Stimulated activated CD8-positive, alpha-beta memory T cell treated with anti-CD3 and anti-CD28 coated beads, Interleukin-12 subunit alpha, Interleukin-12 subunit beta, amount 100 ng/mL, for 4 hours (primary cell): ENCODE measurements at regions not wholly inside any gene's neighbourhood (a gene's known extent, or its start where the extent isn't known, plus 50 kb on each side); places are given as distances from the start of the nearest gene placed in this dataset.
"Not testable (repeated sequence)": the region's sequence is repeated elsewhere in the genome, so short reads cannot be mapped to it uniquely, and the experiment has no call there.

Experiments used
- DNase-seq: peaks from one replicate; pipeline ENCODE4 v3.0.0-alpha.2; 2020; ENCODE audit warnings: low read depth

- DNase-seq: no peak
These were observed 292.4 kb downstream of the DUSP6 start for GRCh38 chr12:89059721-89060541.

DNA sequence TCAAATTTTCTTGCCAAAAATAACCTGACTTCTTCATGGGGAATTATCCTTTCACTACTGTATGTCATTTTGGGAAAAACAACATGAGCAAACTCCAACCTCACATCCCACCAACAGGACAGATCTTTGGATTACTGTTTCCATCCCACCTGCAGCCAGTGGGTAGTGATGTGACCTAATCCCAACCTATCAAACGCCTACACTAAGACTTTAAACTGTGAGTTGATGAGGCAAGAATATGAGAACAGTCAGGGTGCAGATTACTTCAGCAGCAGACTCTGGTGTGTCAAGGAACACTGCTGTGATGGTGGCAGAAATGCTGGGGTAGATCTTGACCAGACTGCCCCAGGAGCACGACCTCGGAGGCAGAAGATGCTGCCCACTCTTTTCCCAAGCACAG, 293.2 kb downstream of the DUSP6 start:
- no peak for DNase-seq

DNA sequence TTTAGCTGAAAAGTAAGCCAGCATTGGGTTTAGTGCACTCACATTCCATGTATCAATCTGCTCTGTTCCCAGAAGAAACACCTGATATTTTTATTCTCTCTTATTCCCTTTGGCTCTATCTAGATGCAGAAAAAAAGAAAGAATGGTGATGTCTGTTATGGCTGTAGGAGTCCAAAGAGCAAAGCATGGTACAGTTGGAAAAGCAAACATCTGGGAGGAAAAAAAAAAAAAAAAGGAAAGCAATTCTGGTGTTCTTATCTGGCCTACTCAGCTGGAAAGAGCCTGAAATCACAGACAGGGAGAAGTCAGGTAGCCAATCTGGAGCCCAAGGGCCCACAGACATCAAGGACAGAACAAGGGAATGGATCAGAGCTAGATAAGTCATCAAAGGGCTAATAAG, 293.9 kb downstream of the DUSP6 start:
- DNase-seq: no peak

- DNase-seq: not testable (repeated sequence)
These were observed 298.5 kb downstream of the DUSP6 start for GRCh38 chr12:89053817-89054216.

DNA sequence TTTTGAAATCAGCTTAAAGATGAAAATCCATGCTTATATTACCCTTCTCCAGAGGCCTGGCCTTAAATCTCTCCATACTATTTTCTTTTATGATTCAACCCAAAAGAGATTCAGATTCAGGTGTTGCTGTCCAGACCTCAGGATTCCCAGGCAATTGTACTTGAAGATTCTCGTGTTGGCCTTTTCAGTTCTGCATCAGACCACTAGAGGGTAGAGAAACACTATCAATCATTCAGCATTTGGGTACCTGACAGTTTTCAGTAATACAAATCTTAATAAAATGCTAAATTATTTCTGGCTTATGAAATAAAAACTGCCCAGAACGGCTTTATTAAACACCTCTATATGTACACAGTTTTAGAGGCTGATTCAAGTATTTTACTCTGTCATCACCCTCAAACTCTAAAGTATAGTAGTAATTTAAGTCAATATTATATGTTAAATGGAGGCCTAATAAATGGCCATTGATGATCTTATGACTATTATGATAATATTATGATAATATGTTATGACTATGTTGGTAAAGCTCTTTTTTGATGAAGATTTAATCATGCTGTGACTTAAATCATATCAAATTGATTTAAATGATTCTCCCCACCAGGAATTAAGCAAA, 301.1 kb downstream of the DUSP6 start:
- DNase-seq: no peak

DNA sequence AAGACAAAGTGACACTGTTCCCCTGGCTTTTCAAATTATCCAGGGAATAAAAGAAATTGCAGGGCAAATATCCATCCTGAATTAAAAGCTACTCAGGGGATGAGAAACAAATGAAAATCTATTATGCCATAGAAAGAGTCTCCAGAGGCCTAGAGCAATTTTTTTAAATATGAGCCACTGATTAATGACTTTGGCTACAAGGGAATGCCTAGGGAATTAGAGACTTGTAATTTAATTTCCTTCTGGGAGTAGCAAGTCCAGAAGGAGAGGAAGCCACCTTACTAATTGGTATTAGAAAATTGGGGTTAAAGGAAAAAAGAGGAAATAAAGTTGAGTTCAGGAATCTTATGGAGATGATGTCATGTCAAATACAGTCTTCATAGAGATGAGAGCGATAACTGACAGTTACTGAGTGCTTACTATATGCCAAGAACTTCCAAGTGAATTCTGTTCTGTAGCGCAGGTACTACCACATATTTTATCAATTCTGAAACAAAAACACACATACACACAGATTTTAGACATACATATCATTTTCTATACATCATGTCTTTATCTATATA, 304.4 kb downstream of the DUSP6 start:
- no peak for DNase-seq

DNA sequence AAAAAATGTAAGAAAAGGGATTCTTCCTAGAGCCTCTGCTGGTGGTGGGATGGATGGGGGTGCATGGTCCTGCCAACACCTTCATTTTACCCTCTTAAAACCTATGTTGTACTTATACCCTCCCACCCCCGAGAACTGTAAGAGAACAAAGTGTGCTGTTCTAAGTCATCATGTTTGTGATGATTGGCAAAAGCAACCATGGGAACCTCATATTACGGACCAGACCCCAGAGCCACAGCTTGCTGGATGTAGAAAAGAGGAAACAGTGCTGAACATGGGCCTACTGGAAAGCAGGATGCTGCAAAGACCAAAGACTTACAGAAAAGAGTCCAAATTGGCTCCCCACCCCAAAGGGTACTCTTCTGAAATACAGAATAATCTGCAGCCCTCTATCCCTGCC, 311.2 kb downstream of the DUSP6 start:
- no peak for DNase-seq

DNA sequence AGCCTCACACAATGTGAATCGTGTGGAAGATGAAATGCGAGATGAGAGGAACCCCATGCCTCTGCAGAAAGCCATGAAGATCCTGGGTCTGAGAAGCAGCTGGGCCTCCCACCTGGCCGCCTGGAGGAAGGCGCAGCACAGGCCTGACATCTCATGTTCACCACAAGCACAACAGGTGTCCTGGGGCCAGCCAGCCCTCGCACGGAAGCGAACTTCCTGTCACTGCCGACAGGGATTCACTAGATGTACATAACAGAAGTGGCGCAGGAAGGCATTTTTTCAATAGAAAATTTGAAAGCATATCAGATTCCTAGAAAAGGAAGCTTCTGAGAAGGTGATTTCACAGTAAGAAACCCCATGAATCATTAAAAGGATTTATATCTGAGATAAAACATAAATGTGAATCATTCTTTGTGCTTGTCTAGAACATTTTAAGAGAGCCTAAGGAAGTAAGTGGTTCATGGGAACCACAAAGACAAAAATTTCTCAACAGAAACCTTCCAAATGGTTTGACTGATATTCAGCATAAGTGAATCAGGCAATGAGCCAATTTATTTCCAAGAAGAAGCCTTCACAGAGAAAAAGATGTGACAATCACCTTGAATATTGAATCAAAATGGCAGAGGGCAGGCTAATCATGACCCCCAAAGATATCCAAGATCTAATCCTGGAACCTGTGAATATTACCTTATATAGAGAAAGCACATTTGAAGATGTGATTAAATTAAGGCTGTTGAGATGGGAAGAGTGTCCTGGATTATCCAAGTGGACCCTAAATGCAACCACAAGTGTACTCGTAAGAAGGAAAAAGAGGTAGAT, 311.9 kb downstream of the DUSP6 start:
- DNase-seq: peak; percentile 45

DNA sequence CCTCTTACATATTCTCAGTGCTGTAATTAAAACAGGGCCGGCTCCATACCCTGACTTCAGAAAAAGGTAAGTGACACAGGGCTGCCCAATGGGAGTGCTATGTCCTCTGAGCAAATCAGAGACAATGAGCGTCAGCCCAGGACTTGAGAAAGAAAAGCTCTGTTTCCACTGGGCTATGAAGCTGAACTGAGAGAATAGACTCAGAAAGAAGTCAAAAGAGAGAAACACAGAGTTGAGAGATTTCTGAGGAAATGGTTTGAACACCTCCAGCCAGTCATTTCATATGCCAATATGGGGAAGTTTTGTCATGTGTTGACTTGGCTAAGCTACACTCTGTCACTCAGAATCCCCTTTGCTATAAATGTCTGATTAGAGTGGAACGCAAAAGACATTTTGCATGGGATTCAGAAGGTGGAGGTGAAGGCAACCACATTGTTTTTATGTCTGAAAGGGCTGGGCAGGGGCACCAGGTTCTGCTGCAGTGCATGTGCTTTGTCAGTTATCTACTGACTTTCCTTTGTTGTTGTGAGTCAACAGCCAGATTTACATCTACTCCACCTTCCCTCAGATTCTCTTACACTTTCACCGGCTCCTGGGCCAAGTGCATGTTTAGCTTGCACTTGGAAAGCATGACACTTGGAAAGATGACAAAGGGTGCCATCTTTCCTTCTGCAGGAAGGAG, 313.3 kb downstream of the DUSP6 start:
- DNase-seq: no peak

DNA sequence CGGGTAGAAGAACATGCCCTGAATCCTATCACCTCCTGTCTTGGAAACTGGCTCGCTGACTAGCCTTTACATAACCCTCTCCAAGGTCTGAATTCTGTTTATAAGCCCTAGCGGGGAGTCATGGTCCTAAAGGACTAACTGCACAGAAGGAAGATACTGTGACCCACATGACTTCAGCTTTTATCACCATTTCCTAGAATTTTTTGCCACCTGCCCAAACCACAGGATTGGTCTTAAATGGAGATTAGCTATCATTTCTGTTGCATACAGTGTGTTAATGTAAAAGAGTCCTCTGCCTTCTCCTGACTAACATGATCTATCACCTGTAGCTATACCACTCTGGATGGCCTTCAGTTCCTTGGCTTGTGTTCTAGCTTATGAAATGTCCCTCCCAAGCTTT, 319.2 kb downstream of the DUSP6 start:
- no peak for DNase-seq

DNA sequence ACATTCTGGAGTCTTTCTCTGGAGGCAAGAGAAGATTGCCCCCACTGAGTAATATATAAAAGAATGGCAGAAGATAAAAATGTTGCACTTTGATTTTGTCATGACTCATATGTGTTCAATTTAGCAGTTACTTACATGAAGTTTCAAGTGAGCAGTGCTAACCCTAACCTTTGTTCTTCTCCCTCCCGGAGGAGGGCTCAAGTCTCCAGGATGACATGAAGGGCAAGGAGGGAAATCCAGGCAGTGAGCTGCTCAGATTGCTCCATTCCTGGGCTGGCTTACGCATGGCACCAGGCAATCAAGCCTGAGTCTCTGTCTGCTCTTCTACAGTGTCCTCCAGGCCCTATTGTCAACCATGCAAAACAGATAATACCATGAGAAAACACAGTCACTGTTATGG, 322.3 kb downstream of the DUSP6 start:
- no peak for DNase-seq

GRCh38 chr12:89024580-89024979, 327.7 kb downstream of the DUSP6 start:
- DNase-seq: no peak

- DNase-seq: no peak
These were observed 328.4 kb downstream of the DUSP6 start for GRCh38 chr12:89023936-89024335.

GRCh38 chr12:89020689-89021088, 331.6 kb downstream of the DUSP6 start:
- no peak for DNase-seq

DNA sequence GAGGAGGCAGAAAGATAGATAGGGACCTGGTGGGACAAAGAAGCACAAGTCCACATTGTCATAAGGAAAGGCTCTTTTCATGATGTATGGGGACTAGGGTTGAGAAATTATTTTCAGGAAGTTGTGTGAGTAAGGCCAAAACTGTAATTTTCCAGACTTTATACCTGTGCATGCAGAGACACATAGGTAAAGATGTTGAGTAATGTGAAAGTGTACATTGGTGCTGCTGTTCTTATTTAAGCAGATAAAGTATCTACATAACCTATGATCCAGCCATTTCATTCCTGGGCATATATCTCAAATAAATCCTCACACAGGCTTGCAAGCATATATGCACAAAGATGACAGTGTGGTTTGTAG, 332.2 kb downstream of the DUSP6 start:
- no peak for DNase-seq

- peak; percentile 32 for DNase-seq
These were observed 332.7 kb downstream of the DUSP6 start for GRCh38 chr12:89019439-89020120.

- DNase-seq: no peak
These were observed 335.1 kb downstream of the DUSP6 start for GRCh38 chr12:89016970-89017778.

DNA sequence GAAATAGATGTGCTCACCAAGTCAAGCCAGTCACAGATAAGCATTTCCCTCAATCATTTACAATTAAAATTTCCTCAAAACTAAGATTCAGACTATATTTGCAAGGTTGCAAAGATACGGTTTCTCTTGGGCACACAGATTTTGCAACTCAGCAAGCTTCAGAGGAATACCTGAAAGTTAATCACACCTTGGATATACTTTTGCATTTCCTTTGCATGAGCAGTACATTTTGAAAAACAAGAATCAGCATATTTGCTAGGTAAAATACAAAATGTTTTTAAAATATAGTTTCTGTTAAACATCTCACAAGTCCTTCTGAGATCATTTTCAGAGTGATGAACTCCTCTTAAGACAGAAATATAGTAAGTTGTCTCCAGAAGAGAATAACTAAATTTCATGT, 336.9 kb downstream of the DUSP6 start:
- no peak for DNase-seq

DNA sequence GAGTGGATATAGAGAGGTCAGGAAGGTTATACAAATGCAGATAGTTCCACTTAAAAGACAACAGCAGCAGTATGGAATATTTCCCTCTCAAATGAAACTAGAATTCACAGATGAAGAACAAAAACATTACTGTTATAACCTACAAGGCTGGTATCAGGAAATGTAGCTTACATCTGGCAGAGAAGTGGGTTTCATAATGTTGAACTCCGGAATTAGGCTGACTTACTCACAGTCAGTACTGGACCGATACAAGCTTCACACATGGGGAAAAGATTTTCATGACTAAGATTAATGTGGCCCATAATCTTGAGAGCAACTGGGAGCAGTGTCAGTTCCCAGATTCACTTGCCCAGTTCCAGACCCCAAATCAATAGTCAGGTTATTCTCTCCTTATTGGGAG, 353.9 kb downstream of the DUSP6 start:
- DNase-seq: no peak

DNA sequence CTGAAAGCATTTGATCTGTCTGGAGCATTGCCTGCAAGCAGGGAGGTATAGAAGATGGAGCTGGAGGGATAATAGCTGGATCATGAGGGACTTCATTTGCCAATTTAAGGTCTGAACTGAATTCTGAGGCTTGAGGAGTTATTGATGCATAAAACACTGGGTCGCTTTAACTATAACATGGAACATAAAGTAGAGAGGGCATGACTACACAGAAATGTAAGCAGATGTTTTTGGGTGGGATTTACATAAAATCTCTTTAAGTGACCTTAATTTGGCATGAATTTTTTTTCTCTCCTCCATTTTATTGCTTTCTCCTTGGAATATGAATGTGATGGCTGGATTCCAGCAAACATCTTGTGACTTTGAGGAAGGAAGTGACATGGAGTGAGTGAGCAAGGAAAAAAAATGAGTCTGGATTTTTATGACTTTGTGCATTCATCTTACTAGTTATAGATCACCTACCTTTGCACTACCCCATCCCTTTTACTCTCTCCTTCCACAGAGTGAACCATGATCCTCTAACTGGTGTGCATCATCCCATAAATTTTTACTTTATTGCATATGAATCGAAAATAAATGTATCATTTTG, 356.0 kb downstream of the DUSP6 start:
- DNase-seq: no peak
